NOMO-1 (cell line): ENCODE measurements at regions not wholly inside any gene's neighbourhood (a gene's known extent, or its start where the extent isn't known, plus 50 kb on each side); places are given as distances from the start of the nearest gene placed in this dataset.
"Not testable (repeated sequence)": the region's sequence is repeated elsewhere in the genome, so short reads cannot be mapped to it uniquely, and the experiment has no call there.

Experiments used
- DNase-seq, 2 experiments: peaks; one replicate each; lab custom pipeline; 2025; ENCODE audit not compliant: unreplicated experiment in 2 of 2; lab: John Stamatoyannopoulos, UW

DNA sequence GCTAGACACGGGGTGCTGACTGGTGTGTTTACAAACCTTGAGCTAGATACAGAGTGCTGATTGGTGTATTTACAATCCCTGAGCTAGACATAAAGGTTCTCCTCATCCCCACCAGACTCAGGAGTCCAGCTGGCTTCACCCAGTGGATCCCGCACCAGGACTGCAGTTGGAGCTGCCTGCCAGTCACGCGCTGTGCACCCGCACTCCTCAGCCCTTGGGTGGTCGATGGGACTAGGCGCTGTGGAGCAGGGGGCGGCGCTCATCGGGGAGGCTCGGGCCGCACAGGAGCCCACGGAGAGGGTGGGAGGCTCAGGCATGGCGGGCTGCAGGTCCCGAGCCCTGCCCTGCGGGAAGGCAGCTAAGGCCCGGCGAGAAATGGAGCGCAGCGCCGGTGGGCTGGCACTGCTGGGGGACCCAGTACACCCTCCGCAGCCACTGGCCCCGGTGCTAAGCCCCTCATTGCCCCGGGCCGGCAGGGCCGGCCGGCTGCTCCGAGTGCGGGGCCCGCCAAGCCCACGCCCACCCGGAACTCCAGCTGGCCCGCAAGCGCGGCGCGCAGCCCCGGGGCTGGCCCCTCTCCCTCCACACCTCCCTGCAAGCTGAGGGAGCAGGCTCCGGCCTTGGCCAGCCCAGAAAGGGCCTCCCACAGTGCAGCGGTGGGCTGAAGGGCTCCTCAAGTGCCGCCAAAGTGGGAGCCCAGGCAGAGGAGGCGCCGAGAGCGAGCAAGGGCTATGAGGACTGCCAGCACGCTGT, 406.4 kb downstream of the HLX start:
- DNase-seq = not testable (repeated sequence)

DNA sequence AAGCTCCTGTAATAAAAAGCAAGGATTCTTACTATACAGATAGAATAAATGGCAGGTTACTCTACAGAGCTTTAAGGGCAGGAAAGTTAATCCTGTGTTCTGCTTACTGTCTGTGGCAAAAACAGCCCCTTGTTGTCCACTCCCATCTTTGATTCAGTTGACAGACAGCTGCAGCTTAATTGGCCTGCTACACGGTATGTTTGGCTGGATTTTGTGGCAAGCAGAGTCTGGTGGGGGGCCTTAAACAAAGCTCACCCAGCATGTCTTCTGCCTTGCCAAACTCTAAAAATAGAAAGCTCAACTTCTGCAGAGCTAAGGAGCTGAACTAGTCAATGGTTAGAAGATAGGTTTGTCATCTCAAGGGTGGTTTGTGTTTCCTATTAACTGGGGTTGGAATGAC, 407.2 kb downstream of the HLX start:
- DNase-seq = no peak

DNA sequence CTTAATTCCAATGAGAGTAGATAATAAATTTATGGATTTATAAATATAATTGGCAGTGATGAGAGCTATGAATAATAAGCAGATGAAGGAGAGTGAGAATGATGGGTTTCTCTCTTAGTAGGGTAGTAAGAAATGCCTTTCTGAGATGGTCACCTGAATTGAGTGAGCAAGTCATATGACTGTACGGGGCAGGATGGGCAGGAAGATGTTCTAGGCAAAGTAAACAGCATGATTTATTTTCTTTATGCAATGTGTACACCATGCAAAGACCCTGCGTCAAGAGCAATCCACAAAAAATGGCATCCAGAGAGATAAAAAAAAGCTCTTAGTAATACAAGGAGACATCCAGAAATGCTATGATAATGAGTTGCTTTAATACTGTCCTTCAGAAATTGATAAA, 409.9 kb downstream of the HLX start:
- DNase-seq = no peak

DNA sequence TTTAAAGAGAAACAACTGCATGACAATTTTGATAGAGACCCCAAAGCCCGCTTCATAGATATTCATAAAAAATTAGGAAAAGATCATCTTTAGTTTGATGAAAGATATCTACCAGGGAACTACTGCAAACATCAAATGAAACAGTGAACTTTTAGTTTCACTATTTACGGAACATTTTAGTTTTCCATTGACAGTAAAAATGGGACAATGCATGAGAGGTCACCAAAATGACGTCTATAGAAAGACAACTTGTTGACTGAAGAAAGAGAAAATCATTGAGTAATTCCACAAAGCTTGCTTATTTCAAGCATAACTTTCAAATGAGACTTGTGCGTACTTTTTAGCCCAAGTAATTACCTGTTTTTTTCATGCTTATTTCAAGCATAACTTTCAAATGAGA, 411.4 kb downstream of the HLX start:
- no peak for DNase-seq

DNA sequence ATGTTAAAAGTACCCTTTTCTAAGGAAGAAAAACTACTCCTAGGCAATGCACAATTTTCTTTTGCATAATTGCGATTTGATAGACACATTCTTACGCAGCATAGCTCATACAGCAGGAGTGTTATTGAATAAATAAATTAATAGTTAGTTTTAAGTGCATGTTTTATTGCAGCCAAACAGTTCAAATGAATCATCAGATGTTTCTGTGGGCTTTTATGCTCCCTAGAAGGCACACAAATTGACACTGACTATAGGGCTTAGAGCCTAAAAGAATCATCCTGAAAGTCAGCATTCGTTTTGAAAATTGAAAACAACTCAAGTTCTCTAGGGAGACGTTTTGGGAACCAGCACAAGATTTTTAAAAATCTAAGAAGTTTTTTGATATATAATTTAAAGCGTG, 411.9 kb downstream of the HLX start:
- DNase-seq = no peak

DNA sequence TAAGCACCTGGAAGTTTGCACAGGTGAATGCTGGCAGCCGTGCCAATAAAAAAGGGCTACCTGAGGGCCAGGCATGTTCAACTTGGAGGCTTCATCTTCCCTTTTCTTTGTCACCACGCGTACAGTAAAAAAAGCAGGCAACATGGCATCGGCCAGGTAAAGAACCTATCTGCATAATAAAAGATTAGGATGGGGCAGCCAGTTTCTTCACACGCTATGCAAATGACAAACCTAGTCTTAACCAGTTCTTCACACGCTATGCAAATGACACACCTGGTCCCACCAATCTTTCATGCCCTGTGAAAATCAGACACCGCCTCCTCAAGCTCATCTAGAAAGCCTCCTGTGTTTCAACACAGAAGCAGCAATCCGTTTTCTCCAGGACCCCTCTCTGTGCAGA, 413.4 kb downstream of the HLX start:
- no peak for DNase-seq

DNA sequence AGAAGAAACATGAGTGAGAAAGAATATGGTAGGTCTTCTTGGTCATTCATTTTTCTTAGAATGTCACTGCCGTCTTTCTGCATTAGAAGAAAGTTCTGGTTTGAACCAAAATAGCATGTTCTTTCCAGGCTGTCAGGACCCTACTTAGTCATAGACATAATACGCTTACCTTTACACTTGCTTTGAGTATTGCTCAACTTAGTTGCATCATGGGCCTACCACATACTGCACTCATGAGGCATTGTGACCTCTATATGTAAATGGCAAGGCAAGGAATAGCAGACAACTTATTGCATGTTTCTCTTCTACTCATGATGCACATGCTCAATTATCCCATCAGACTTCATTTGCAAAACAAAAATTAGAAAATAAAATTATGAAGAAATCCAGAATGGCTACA, 415.0 kb downstream of the HLX start:
- peak; percentile 14 to 66 for DNase-seq

DNA sequence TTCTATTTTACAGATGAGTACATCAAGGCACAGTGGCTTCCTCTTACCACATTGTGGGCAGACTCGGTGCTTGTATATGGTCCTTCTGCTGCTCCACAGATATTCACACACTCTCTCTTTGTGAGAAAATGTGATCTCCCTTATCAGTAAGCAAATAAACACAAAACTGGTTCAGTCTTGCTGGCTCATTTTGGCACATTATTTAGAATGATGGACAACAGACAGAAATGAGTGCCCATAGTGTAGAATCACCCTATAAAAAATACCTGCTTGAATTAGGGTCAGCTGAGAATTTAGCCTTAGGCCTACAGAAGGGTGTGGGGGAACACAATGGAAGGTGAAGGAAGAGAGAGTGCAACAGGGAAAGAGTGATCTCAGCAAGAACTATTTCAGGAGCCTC, 423.1 kb downstream of the HLX start:
- no peak for DNase-seq

DNA sequence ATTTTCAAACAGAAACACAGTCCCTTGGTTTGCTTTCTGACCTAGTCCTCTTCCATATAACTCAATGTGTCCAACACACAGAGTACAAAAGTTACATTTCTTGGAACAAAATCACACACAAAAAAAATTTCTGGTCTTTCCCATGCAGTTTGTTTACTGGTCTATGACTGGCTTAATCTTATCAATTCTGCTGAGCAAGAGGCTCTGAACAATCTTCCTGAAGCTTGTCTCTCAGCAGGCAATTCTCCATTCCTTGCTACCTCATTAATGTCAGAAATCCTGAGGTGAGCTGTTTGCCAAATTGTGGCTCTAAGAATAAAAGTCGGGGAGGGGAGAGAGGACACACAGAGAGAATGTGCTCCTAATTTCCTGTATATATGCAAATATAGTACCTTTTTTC, 423.6 kb downstream of the HLX start:
- no peak for DNase-seq

DNA sequence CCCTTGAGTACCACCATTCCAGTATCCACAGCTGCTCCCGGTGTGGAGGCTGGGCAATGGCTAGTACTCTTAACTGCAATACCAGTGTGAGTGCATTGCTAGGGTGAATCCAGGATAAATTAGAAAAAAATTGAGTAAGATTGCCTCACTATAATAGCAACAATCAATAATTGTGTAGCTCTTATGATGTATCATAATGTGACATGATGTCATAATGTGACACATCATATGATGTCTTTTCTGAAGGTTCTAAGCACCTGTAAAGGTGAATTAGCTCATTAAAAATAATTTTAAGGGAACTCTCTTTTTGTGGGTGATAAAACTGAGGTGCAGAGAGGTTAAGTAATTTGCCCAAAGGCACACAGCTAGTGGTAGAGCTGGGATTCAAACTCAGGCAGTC, 424.4 kb downstream of the HLX start:
- DNase-seq = no peak

DNA sequence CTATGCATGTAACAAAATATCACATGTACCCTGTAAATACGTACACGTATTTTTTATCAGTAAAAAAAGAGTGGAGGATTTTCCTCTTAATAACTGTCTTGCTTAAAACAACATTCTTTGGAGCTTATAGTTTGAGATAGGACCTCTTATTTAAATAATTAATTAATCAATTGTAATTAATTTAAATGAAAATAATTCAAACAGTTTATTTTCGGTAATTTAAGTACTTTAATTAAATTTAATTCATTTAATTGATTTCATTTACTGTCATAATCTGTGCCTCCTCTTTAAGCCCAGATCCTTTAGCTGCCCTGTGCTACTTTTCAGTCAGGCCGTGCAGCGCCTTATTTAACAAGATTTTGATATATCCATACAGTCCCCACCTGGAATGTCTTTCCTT, 427.0 kb downstream of the HLX start:
- no peak for DNase-seq

DNA sequence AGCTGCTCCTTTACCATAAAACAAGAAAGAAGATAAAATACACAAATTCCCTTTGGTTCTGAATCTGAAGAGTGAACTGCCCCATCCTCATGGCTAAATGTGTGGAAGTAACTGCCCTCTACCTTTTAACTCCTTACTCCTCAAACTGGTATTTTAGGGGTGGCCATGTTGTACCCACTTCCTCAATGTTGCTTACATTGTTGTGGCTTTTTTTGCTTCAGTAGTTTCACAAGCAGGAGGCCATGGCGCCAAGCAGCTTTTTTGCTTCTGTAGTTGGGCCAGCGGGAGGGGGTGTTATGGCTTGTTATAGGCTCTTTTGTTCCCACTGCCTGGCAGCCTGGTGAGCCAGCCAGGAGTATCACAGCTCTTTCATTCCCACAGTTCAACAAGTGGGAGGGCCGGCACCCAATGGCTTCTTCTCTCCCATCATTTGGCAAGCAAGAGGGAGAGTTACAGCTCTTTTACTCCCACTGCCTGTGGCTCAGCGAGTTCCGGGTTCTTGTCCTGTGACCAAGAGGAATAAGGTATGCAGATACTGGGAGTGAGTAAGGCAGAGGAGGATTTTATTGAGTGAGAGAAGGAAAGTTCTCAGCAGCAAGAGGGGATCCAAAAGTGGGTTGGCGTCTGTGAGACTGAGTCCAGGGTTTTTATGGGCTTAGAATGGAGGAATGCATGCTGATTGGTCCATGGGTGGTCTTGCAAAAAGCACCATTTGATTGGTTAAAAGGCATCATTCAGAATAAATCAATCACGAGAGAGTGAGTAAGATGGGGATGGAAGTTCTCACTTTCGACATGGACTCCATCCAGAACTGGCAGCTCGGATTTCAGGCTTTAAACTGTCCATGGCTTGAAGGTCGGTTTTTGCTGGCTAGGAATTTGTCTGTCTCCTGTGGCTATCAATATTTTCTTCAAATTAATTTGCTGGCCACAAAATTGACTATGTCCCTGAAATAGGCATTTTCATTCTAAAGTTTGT, 429.6 kb downstream of the HLX start:
- DNase-seq = no peak

DNA sequence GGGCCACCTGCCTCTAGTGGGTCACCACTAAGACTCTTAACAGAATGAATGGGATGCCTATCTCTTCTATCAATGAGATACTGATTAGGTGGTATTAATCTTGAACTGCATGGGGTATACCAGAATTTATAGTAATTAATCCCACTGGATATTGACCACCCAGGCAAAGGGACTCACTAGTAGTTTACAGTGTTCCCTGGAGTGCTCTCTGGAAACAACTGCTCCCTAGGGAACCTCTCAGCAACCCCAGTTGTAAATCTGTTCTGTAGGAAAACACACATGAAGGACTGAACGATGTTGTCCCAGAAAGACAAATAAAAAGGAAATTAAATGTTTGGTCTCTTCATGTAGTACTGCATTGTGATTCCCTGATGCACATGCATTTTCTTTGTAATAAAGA, 430.5 kb downstream of the HLX start:
- DNase-seq = no peak

DNA sequence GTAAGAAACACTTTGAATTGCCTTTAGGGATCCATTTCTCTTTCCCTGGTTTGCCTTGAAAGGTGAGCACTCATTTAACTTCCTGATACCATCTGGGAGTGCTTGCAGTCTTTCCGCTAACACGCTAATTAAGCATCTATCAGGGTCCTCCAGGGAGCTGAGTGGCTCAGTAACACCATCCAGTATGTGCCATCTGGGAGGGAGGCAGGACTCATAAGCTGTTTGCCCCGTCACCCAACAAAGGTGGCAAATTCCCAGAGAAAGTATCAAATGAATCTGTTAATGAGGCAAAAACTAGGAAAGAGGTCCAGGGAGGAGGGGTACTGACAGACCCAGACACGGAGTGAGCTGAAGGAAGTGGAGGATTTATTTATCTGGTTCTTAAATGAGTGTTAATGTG, 430.9 kb downstream of the HLX start:
- DNase-seq = no peak

DNA sequence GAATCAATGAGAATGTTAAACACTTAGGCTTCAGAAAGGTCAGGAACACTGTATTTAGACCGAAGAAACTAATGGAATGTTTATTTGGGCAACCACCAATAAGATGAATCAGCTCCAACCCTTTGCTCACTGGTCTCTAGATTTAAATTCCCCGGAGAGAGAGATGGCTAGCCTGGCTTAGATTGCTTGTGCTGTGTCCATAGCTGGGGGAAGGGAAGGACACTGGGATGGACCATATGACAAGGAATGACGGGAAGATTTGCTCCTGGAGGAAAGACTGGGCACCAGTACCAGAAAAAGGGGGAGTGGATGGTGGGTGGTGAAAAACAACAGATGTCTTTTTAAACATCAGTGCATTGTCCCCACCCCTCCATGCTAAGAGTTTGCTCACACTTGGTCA, 426.6 kb downstream of the DUSP10 start:
- DNase-seq = no peak

DNA sequence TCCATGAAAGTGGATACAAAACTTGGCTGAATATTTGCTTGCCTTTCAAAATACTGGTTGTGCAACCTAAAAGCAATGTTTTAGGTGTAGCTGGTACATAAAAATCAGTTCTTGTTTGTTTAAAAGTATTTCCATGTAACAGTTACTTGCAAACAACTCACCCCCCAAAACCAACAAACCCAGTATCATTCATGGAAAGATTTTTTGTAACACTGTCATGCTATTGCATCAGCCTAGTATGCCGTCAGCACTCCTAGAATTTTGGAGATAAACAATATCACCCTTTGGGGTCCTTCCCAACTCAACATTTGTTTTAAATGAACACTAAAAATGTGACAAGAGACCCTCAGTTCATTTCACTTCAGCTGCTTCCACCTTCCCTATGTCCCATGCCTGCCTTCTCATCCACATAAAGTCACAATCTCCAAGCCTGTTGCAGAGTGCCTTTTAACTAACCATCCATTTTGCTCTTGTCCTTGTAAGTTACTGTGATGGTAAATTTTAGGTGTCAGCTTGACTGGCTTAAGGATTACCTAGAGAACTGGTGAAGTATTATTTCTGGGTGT, 425.3 kb downstream of the DUSP10 start:
- no peak for DNase-seq

DNA sequence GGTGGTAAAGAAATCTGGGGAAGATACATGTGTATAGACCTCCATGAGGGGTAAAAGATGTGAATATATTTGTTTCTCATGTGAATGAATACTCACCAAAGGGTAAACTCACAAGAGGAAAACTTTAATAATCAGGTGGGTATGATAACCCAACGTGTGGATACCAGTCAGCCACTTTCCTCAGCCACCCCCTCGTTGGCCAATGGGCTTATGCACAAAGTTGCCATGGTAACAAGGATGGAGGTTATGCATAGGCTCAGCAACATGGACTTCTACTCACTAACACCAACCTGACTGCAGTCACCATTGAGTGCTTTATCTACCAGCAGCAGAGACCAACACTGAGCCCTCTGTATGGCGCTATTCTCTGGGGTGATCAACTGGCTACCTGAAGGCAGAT, 424.4 kb downstream of the DUSP10 start:
- DNase-seq = no peak

DNA sequence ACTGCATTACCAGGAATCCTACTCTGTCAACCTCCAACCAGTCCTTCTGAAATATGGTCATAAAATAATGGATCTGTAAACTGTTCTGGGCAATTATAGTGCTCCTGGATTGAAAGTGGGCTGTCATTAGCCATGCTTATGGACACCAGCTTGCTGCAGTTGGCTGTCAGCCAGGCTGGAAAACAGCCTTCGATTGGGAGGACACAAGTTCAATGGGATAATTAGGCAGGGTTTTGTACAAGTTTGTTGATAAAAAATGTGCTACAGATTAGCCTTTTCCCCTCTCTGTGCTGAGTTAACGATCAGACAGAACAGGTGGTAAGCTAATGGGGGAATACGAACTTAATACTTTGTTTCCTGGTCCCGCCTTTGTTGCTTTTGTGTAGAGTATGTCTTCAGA, 413.9 kb downstream of the DUSP10 start:
- DNase-seq = no peak

DNA sequence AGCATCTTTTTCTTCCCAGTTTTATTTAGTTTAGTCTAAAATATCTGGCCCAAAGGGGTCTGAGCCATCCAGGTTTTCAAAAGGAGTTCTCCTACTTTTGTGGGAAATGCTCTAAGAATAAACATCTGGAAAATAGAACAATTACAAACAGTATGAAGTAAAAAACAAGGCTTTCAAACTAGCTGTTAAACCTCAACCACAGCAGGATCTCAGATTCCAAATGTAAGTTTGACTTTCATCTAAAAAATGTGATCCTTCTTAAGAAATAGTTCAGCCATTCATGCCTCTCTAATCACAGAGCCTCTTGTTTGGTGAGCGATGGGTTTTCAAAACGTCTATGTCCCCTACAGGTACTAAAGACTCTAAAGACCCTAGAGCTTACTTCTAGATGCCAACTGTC, 413.5 kb downstream of the DUSP10 start:
- DNase-seq = no peak

DNA sequence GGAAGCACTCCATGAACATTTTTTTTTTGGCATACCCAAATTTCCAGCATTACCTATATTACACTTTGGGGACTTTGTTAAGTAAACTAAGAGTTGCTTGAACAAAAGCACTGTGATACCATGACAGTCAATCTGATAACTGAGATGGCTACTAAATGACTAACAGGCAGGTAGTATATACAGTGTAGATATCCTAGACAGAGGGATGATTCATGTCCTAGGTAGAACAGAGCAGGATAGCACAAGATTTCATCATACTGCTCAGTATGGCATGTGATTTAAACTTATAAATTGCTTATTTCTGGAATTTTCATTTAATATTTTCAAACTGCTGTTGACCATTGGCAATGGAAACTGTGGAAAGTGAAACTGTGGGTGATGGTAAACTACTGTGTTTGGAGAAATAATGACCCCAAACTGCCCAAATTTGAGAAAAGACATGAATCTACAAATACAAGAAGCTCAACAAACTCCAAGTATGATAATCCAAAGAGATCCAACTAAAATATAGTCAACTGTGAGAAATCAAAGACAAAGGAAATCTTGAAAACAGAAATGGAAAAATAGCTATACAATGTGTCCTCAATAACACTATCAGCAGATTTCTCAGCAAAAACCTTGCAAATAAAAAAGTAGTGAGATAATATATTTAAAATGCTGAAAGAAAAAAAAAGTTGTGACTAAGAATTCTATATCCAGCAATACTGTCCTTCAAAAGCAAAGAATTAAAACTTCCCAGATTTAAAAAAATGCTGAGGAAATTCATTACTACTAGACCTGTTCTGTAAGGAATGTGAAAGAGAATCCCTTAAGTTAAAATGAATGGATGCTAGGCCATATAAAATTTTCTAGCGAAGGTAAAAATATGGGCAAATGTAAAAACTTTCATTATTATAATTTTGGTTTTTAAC, 410.4 kb downstream of the DUSP10 start:
- DNase-seq = no peak

DNA sequence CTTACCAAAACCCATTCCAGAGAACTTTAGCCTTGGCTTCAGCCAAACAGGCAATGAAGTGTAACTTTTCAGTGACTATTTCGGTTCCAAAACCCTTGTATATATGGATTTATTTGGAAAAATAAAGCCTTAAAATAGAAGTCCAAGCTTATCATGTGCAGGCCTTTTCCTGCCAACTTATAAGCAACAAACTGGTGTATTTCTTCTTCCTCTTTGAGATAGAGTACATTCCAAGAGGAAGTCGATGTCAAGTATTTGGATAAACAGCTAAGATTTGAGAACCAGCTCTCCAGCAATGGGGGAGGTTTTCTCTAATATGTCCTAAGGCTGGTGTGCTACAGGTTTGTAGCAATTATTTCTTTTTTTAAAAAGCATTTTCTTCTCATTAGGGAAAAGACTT, 407.8 kb downstream of the DUSP10 start:
- no peak for DNase-seq
